HFFc6 (cell line): ENCODE measurements at regions not wholly inside any gene's neighbourhood (a gene's known extent, or its start where the extent isn't known, plus 50 kb on each side); places are given as distances from the start of the nearest gene placed in this dataset.

Experiments
- DNase-seq: peaks from one replicate; pipeline ENCODE4 v3.0.0-alpha.2; 2018
- H3K27ac Mint-ChIP-seq: 2 replicates; pipeline ENCODE4 v1.8.0; 2020; ENCODE audit warnings: mild to moderate bottlenecking, mixed read lengths
- H3K27me3 Mint-ChIP-seq: 2 replicates; pipeline ENCODE4 v1.8.0; 2021; ENCODE audit warnings: mild to moderate bottlenecking, moderate library complexity, mixed read lengths; ENCODE audit not compliant: insufficient read depth
- H3K36me3 Mint-ChIP-seq: 2 replicates; pipeline ENCODE4 v1.8.0; 2021; ENCODE audit warnings: low read depth, mixed read lengths
- H3K4me1 Mint-ChIP-seq: 2 replicates; pipeline ENCODE4 v1.8.0; 2020; ENCODE audit warnings: low read depth, mixed read lengths
- H3K4me3 Mint-ChIP-seq: 2 replicates; pipeline ENCODE4 v1.8.0; 2020; ENCODE audit warnings: mild to moderate bottlenecking, moderate library complexity, mixed read lengths
- H3K9me3 Mint-ChIP-seq: 2 replicates; pipeline ENCODE4 v1.8.0; 2020; ENCODE audit warnings: mild to moderate bottlenecking, mixed read lengths
- CTCF ChIP-seq: fragments of 200-600 bp; sonication (generic); IDR thresholded peaks from 2 replicates; pipeline ENCODE4 v1.5.0; 2021; ENCODE audit warnings: antibody characterized with exemption, mild to moderate bottlenecking

- Mint-ChIP-seq H3K36me3 (no peaks in the 10 kb centered on the region), H3K9me3 (no peaks in the 10 kb centered on the region), H3K4me1 (no peaks in the 10 kb centered on the region), H3K27me3 (no peaks in the 10 kb centered on the region), H3K27ac (no peak overlapping the region), H3K4me3 (no peak overlapping the region)
- TF ChIP-seq CTCF, result no peak
- DNase-seq, result no peak
Measured at GRCh38 chr3:162317046-162317445, 820.4 kb downstream of the OTOL1 start.

- peaks cover 13% of the 10 kb centered on the region for H3K4me1 Mint-ChIP-seq
- no peak overlapping the region for H3K27ac Mint-ChIP-seq
- no peak for DNase-seq
- TF ChIP-seq CTCF, result no peak
- peak overlapping the region; percentile 2; the same call in 1 of the 2 replicates for H3K4me3 Mint-ChIP-seq
- H3K36me3 Mint-ChIP-seq, result peaks cover 4% of the 10 kb centered on the region; the same call in 1 of the 2 replicates
- no peaks in the 10 kb centered on the region; the same call in 1 of the 2 replicates for H3K27me3 Mint-ChIP-seq
- no peaks in the 10 kb centered on the region for H3K9me3 Mint-ChIP-seq
Measured at GRCh38 chr3:162328649-162329048, 832.0 kb downstream of the OTOL1 start.

GRCh38 chr3:162329514-162329913, 832.9 kb downstream of the OTOL1 start:
- Mint-ChIP-seq H3K4me1 (peaks cover 13% of the 10 kb centered on the region), H3K36me3 (peaks cover 10% of the 10 kb centered on the region), H3K9me3 (peaks cover 8% of the 10 kb centered on the region), H3K27me3 (peaks cover 4% of the 10 kb centered on the region; the same call in 1 of the 2 replicates), H3K4me3 (no peak overlapping the region), H3K27ac (no peak overlapping the region)
- no peak for TF ChIP-seq CTCF
- no peak for DNase-seq

GRCh38 chr3:162332344-162332743, 835.7 kb downstream of the OTOL1 start:
- Mint-ChIP-seq H3K36me3 (peaks cover 18% of the 10 kb centered on the region), H3K27ac (no peak overlapping the region), H3K4me1 (peaks cover 16% of the 10 kb centered on the region), H3K27me3 (peaks cover 4% of the 10 kb centered on the region; the same call in 1 of the 2 replicates), H3K9me3 (peaks cover 13% of the 10 kb centered on the region), H3K4me3 (no peak overlapping the region)
- TF ChIP-seq CTCF, result no peak
- DNase-seq, result no peak

- peaks cover 15% of the 10 kb centered on the region for H3K4me1 Mint-ChIP-seq
- peaks cover 4% of the 10 kb centered on the region; the same call in 1 of the 2 replicates for H3K27me3 Mint-ChIP-seq
- H3K27ac Mint-ChIP-seq, result no peak overlapping the region
- H3K9me3 Mint-ChIP-seq, result peaks cover 13% of the 10 kb centered on the region
- no peak for DNase-seq
- H3K36me3 Mint-ChIP-seq, result peaks cover 18% of the 10 kb centered on the region
- TF ChIP-seq CTCF, result no peak
- no peak overlapping the region for H3K4me3 Mint-ChIP-seq
Measured at GRCh38 chr3:162334537-162334936, 837.9 kb downstream of the OTOL1 start.

GRCh38 chr3:162337630-162338029, 841.0 kb downstream of the OTOL1 start:
- H3K4me3 Mint-ChIP-seq, result no peak overlapping the region
- H3K27ac Mint-ChIP-seq, result no peak overlapping the region
- peaks cover 15% of the 10 kb centered on the region for H3K4me1 Mint-ChIP-seq
- H3K27me3 Mint-ChIP-seq, result peaks cover 4% of the 10 kb centered on the region; the same call in 1 of the 2 replicates
- DNase-seq, result no peak
- H3K36me3 Mint-ChIP-seq, result peaks cover 14% of the 10 kb centered on the region
- no peak for TF ChIP-seq CTCF
- peaks cover 13% of the 10 kb centered on the region for H3K9me3 Mint-ChIP-seq
